HG02678 (cell line): ENCODE measurements at regions not wholly inside any gene's neighbourhood (a gene's known extent, or its start where the extent isn't known, plus 50 kb on each side); places are given as distances from the start of the nearest gene placed in this dataset.
"Not testable (repeated sequence)": the region's sequence is repeated elsewhere in the genome, so short reads cannot be mapped to it uniquely, and the experiment has no call there.

Experiments
- ATAC-seq: cut with Tn5 transposase; IDR thresholded peaks from one replicate; pipeline ENCODE4 v1.9.1; 2021; ENCODE audit warnings: mild to moderate bottlenecking, moderate library complexity; ENCODE audit not compliant: unreplicated experiment

DNA sequence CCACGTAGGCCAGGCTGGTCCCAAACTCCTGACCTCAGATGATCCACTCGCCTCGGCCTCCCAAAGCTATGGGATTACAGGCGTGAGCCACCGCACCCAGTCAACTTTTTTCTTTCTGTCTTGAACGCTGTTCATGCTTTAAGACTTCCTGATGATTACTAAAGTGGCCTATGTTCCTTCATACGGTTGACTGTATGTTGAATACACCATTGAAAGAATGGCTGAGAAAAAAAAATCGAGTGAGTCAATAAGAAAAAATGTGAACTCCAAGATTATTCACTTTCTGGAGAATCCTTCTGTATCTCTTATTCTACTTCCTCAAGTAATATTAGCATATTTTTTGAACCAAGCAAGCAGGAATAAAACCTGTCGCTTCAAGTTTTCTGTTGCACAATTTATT lies 955.0 kb downstream of the GATA3 start:
- no peak for ATAC-seq

DNA sequence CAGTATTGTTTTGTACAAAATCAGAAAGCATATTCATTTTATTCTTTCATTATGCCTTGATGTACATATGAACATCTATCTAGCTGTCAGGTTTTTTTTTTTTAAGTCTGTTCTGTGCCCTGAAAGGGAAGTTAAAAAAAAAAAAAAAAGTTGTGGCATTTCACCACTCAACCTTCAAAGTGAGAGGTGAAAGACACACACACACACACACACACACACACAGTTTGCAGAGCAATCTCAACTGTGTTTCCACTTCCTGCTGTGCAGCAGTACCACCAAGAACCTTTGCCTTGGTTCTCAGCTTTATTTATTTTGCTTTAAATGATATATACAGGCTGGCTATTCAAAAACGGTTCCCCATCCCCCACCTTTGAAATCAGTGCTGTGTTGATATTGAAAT lies 955.6 kb downstream of the GATA3 start:
- no peak for ATAC-seq

DNA sequence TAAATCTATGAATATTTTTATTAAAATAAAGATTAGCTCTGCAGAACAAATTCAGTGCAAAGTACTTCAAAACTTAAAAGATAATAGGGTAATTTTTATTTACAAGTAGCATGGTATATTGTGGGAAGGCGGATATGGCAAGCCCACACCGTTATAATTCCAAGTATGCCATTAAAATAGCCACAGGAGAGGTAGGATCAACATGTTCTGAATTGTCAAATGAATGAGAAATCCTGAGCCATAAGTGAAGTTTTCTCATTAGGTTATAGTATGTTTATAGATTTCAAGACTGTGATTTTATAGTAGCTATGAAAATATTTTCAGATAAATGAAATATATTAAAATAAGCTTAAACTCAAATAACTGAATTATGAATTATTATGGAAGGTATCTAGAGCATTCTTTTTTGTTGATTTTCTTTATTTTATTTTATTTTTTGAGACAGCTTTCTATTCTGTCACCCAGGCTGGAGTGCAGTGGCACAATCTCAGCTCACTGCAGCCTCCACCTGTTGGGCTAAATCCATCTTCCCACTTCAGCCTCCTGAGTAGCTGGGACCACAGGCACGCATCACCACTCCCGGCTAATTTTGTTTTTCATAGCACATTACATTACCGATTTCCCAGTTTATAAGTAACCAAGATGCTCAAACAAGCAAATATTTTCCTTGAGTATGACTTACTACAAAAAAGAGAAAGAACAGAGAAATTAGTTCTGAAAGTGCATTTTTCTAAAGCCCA lies 956.6 kb downstream of the GATA3 start:
- no peak for ATAC-seq

DNA sequence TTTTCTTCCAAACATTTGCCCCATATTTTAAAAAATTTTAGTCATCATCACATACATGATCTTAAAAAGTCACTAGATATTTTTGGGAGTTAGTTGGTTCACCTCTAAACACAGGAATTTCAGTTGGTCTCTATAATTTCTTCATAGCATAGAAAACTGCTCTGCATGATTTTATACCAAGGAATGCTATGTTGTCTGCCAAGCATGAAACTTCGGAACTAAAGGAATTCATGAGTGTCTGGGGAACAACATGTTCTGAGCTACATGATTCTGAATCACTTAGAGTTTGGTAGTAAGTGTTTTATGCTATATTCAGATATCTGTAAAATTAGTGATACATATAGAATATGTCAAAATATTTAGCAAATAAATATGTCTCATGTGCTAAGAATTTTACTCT lies 957.8 kb downstream of the GATA3 start:
- ATAC-seq, result no peak

DNA sequence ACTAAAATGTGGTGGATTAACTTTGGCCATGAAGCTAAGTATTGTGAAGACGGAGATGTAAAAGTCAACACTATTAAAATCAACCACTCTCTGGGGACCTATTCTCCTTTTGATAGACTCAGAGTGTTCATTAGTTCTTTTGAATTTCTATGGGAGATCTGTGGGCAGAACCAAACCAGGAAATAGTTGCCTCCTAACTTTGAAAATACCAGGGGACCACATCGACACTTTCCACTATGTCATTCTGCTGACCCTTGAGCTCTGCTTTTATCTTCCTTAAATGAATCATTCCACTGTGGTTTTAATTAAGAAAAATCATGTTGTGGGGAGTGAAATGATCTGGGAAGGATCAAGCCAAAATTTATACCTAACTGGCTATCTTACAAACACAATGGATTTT lies 960.5 kb downstream of the GATA3 start:
- ATAC-seq, result no peak

DNA sequence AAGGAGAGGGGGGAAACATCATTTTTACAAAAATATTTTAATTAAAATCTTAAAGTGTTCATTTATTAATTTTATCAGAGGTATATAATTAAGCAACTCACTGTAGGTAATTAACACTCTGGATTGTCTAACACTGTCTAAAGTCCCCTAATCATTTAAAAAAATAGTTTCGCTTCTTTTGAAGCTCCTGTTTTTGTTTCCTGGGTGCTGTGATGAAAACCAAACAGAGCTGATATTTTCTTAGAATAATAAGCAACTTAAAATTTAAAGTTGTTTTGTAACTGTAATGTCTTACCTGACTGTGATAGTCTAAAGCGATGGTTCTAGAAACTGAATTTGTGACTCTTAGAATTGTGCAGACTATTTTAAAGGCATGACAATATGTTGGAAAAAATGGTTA lies 961.0 kb downstream of the GATA3 start:
- no peak for ATAC-seq

DNA sequence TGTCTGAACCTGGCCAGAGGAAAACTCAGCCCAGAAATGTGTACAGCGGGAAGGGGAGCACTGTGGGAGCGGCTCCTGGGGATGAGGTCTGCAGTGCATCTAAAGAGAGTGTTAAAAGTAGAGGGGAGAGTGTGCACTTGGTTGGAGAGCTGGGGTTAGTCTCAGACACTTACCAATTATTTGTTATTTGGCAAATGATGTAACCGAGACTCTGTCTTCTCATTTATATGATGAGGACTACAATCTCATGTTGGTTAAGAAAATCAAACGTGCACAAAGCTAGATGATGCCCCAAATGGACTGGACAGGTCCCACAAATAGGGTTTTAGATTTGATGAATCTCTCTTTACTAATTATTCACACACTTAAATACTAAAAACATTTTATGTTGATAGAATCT lies 962.4 kb downstream of the GATA3 start:
- ATAC-seq, result no peak

DNA sequence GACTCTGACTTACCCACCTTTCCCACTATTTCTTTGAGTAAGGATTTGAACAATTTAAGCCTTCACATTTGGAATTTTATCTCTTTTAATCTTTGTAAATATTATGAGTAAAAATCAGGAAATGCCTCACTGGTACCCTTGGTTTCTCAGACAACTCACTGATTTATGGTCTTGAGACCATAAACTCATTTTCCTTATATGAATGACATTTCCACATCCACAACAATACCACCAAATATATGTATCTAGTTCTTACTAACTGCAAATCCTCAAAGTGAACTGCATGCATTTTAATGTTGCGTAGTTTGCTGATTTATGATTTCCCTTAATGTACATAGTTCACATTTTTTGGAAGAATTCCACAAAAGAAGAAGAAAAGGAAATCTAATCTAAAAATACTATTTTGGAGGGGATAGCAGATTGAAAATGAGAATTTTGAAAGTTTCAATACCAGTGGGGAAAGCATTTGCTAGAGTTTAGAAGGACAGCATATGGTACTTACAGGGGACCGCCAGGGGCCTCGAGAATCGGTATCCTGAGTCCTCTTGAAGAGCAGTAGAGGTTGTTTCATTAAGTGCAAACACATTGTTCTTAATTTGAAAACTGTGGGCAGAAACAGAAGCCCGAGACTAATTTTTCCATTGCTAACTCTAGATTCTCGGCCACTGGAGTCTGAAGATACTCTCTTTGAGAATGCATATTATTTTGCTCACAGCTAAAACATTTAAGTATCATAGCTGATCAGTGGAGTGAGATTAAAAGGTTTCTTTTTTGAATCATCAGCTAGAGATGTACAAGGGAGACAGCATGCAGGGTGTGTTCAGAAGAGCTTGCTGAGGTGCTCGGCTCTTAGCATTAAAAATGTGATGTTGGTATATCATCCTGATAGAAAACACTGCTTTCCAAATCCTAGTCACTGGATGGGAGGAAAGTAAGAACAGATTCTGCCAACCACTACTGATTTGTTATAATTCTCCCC lies 964.0 kb downstream of the GATA3 start:
- no peak for ATAC-seq

DNA sequence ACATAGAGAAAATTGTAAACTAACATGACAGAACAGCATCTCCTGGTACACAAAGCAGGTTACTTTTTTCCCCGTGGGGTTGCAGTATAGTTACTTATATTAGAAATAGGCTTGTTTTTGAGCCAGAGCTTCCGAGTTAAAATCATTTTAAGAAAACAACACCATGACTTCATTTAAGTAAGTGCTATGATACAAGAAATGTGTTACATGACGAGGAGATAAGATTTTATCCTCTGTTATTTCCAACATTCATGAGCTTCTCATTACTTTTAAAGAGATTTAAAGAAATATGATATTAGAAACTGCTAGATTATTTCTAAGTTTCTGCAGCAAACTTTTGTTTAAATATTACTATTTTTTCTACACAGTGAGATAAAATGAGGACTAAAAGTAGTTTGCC lies 968.7 kb downstream of the GATA3 start:
- ATAC-seq, result no peak

DNA sequence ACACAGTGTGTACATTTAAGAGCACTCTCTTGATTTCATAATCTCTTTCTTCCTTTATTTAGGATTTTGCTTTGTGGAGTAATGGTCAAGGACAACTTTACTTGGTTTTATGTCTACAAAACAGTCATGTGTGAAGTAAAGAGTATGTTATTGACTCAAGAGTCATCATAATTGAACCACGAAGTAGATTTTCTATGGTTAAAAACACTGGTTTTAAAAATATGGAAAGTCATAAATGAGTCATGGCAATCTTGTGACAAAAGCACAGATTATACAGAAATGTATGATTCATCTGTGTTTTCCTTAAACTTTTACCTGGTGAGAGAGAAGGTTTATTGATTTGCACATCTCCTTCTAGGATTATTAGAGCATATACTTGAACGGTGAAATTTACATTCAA lies 969.7 kb downstream of the GATA3 start:
- ATAC-seq, result no peak

DNA sequence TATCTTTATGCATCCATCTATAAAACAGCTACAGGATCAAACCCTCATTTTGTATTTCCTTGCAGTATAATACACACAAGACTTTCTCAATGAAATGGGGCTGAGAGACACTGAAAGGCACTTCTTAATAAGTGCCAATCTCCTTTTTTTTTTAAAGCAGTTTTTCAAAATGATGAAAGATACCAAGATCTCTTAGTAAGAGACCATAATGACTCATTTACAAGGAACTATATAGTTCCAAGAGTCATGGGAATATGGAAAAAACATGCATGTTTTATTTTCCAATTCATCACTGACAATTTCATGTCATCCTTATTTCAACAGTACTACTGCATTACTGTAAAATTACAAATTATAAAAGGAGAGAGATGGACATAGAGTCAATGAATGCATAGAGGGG lies 973.7 kb downstream of the GATA3 start:
- no peak for ATAC-seq

DNA sequence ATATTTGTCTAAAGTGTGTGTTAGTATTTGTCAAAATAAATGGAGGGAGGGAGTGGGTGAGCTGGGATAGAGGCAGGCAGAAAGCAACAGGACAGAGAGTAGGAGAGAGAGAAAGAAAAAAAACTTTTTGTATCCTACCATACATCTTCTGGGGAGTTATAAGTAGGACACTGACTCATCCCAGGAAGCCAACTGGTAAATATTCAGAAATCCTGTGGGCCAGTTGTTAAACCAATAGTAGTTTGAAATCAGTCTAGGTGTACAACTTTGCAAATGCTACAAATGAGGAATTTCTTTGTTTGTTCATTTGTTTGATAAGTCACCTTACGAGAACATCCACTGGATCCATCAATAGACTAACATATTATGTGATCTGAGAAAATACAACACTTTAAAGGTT lies 980.9 kb downstream of the GATA3 start:
- no peak for ATAC-seq

DNA sequence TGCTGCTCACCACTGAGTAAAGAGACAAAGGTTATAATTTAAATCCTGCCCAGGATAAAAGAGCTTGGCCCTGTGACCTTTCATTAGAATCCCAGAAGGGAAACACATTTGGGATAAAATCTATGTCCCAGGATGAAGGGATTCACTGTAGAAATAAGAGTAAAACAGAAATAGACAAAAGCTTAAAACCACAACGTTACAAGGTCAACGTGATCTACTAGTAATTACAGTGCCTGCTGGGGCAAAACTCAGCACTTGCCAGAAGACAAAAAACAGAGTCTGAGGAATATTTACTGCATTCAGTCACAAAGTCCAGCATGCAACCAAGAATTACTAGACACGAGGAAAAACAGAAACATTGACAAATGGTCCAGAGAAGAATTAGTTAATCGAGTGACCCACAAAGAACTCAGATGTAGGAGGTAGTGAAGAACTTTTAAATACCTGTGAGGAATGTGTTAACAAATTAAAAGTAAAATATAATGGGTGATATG lies 982.3 kb downstream of the GATA3 start:
- no peak for ATAC-seq

DNA sequence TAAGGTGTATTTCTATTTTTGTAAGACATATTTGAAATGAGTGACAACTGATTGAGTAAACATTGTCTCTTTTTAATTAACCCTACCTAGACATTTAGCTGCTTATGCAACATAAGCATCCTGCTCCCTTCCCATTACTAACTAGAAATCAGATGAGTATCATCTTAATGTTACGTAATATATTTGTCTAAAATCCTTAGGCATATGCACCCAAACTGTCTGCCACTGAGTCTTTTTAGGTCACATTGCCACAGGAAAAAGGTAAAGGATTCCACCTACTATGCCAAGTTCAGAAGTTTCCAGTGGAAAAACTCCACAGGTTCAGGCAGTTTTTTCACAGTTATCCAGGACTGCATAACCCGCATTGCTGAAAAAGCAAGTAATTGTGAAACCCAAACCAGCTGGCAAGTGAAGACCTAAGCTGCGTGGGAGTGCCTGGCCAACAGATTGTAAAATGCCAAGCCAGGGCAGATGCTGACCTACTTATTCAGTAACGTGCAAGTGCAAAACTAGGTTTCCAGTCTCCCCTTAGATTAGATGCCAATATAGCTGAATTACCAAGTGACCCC lies 983.7 kb downstream of the GATA3 start:
- no peak for ATAC-seq

DNA sequence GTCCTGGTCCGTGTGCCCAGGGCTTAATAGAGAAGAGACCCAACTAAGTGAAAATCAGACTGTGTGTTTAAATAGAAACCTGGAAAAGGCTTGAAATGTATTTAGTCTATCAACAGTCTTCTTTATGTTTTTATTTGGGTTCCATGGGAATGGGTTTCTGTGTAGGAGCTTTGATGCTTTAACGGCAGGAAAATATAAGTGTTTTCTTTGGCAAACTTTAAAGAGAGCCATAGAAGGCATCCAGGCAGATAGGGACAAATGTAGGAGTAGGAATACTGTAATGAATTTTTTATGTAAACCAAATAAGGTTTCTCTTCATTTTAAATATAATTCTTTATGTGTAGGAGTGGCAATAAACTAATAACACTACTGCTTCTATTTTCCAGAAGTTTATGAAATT lies 989.0 kb downstream of the GATA3 start:
- no peak for ATAC-seq

DNA sequence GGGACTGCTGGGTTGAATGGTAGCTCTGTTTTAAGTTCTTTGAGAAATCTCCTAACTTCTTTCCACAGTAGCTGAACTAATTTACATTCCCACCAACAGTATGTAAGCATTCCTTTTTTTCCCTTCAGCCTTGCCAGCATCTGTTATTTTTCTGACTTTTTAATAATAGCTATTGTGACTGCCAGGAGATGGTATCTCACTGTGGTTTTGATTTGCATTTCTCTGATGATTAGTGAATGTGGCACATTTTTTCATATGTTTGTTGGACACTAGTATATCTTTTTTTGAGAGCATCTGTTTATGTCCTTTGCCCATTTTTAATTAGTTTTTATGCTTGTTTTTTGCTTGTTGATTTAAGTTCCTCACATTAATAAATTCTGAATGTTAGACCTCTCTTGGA lies 990.8 kb downstream of the GATA3 start:
- no peak for ATAC-seq

DNA sequence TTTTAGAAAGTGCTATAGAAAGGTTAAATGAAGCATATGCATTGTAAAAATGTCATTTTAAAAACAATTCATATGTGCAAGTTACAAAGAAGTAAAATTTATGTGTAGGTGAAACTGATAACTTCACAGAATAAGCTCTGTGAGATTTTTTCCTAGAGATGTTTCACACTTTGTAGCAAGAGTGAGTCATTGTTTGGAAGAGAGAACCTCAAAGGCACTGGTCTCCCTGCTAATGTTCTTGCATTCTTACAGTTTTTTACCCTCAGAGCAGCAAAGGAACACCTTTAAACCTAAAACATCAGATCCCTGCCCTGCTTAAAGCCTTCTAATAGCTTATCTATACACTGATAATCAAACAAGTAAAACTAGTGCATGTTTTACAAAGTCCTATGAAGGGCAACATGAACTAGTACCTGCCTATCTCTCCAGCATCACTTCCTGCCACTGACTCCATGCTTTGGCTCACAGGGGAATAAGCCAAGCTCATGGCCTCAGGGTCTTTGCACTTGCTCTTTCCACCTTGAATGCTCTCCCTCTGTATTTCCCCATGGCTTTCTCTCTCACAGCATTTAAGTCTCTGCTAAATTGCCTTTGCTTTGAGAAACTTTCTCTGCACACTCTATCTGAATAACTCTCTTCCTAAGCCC lies 997.0 kb downstream of the GATA3 start:
- ATAC-seq, result no peak

DNA sequence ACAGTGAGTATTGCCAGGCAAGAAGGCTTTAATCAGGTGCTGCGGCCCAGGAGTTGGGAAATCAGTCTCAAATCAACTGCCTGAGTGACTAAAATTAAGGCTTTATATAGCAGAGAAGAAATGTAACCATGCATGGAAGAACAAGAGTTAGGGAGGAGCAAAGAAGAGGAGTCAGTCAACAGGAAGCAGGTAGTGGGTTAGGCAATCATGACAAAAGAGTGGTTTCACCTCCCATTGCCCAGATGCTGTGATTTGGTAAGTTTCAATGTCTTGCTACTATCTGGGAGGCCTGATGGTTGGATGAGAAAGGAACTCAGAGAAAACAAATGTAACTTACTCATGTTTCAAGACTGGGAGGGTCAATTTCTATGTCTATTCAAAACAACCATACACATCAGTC lies 998.3 kb downstream of the GATA3 start:
- no peak for ATAC-seq

DNA sequence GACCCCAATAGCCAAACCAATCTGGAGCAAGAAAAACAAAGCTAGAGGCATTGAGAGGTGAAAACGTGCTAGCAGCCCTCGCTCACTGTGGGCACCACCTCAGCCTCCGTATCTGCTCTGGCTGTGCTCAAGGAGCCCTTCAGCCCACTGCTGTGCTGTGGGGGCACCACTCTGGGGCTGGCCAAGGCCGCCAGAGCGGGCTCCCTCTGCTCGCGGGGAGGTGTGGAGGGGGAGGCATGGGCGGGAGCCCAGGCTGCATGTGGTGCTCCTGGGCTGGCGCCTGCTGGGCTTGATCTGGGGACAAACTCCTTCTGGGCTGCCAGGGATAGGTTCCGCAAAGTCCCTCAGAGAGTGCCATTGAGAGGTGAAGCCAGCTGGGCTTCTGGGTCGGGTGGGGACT lies 1002.0 kb downstream of the GATA3 start:
- ATAC-seq, result no peak

DNA sequence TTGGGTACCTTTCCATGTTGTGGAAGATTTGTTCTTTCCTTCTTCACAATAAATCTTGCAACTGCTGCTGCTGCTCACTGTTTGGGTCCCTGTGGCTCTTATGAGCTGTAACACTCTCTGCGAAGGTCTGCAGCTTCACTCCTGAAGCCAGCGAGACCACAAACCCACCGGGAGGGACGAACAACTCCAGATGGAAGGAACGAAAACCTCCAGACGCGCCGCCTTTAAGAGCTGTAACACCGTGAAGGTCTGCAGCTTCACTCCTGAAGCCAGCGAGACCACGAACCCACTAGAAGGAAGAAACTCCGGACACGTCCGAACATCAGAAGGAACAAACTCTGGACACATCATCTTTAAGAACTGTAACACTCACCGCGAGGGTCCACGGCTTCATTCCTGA lies 1002.8 kb downstream of the GATA3 start:
- not testable (repeated sequence) for ATAC-seq

DNA sequence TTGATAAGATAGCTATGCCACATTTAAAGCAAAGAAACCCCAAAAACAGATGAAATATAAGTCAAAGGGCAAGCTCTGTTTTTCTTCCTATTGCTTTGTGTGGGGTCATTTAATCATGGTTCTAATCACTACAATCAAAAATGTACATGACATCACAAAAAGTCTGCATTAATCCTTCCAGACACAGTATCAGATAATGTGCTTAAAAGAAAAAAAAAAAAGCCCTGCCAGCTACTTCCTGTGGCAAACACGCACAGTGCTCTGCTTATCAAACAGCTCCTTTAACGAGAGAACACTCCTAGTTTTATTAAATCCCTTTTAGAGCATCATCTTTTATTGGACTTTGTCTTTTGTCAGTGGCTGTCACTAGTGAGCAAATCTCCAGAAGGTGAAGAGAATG lies 1005.8 kb downstream of the GATA3 start:
- ATAC-seq, result no peak
